SW 1271 (cell line): ENCODE measurements at regions not wholly inside any gene's neighbourhood (a gene's known extent, or its start where the extent isn't known, plus 50 kb on each side); places are given as distances from the start of the nearest gene placed in this dataset.
"Not testable (repeated sequence)": the region's sequence is repeated elsewhere in the genome, so short reads cannot be mapped to it uniquely, and the experiment has no call there.

ENCODE experiments used
- DNase-seq, 2 experiments: peaks; one replicate each; lab custom pipeline; 2025; lab: John Stamatoyannopoulos, UW

GRCh38 chr16:64297863-64298600, 823.8 kb downstream of the CDH11 start:
- no peak for DNase-seq

DNA sequence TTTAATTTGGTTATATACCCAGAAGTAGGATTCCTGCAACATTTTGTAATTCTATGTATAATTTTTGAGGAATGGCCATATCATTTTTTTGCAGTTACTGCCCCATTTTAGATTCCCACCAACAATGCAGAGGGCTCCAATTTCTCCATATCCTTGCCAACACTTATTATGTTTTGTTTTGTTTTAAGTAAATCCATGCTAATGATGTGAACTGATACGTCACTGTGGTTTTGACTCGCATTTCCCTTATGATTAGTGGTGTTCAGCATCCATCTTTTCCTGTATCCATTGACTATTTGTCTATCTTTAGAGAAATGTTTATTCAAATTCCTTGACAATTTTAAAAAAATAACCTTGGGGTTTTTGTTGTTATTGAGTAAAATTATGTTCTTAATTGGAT, 826.4 kb downstream of the CDH11 start:
- no peak for DNase-seq

DNA sequence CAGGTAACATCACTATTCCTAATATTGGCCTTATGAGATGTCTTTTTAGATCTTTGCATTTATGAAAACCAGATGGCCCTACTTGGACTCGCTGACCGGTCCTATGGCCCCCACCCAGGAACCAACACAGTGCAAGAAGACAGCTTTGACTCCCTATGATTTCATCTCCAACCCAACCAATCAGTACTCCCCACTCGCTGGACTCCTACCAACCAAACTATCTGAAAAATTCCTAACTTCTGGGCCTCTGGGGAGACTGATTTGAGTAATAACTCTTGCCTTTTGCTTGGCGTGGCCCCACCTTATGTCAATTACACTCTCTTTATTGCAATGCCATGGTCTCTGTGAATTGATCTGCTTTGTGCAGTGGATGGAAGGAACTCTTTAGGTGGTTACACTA, 828.9 kb downstream of the CDH11 start:
- no peak for DNase-seq

DNA sequence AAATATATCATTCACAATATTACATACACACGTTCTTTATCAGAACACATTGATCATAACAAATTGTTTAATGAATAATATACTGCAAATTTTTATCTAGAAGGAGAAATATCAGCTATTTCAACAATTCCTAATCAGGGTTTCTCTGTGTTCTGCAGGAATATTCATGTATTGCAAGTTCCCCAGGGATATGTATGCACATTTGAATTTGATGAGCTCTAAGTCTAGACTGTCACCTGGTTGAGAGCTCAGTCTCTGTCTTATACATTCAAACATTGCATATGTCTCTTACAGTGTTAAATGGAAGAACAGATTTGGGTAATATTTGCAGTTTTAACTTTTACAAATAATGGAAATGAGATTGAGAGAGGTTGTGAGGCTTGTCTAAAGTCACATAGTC, 829.7 kb downstream of the CDH11 start:
- DNase-seq = no peak

GRCh38 chr16:64290461-64290860, 831.4 kb downstream of the CDH11 start:
- no peak for DNase-seq

DNA sequence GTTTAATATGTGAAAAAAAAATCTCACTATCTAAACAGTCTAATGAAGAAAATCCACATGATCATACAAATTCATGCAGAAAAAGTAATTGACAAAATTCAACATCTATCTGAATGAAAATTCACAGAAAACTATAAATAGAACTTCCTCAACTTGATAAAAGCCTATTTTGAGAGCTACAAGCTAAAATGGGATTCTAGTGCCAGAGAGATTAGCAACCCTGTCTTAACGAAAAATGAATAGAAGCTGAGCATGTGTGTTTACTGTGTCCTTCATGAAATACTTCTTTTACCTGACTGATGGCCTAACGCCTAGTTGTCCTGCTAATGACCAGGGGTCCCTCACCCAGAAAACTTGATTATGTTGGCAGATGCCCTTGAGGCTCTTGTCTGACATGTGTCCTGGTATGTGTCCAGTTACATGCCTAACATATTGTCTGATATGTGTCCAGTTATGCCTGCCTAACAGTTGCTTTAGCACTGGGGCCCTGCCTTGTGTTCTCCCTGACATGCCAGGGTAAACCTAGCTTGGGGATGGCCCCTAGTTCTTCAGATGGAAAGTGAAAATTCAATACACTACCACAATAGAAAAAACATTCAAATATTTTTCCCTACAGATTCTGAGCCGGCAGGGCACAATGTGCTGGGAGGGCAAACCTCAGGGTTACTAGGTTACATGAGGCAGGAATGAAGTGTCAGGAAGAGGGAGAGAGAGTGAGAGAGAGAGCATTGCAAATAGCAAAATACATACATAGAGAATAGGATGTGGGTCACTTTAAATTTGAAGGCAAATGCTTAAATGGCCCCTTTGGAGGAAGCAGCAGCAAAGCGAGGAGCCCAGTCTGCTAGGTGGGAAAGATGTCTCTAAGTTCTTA, 834.0 kb downstream of the CDH11 start:
- DNase-seq = no peak

DNA sequence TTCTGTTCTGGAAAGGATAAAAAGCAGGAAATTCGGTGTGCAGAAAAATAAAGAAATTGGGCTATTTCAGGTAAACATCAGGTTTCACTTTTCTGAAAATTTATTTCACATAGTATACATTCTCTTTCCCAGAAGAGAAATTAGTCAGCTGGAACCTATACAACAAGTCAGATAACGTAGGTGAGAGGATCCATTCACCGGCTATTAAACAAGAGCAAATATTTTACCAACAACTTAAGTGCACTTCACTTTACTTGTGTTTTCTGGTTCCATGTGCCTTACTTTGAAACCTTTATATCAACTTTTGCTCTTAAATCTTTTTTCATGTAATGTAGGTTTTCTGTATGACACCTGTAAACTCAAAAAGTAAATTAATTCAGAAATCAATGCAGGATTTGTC, 839.7 kb downstream of the CDH11 start:
- no peak for DNase-seq

DNA sequence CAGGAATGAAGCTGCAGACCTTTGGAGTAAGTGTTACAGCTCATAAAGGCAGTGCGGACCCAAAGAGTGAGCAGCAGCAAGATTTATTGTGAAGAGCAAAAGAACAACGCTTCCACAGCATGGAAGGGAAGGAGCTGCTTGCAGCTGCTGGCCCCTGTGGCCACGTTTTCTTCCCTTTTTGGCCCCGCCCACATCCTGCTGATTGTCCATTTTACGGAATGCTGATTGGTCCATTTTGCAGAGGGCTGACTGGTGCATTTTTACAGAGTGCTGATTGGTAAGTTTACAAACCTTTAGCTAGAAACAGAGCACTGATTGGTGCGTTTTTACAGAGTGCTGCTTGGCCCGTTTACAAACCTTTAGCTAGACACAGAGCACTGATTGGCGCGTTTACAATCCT, 841.5 kb downstream of the CDH11 start:
- DNase-seq = no peak

GRCh38 chr16:64278196-64278595, 843.7 kb downstream of the CDH11 start:
- DNase-seq = no peak

DNA sequence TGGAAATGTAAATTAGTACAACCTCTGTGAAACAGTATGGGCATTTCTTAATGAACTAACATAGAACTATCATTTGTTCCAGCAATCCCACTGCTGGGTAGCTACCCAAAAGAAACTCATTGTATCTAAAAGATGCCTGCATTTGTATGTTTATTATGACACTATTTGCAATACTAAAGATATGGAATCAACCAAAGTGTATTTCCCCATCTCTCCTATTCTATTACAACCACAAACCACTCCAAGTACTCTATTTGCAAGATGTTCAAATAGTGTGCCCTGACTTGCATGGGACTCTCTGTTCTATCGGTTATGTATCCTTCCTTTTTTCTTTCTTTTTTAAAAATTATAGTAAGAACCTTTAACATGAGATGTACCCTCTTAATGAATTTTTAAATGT, 845.2 kb downstream of the CDH11 start:
- no peak for DNase-seq

GRCh38 chr16:64272028-64272427, 849.8 kb downstream of the CDH11 start:
- no peak for DNase-seq

DNA sequence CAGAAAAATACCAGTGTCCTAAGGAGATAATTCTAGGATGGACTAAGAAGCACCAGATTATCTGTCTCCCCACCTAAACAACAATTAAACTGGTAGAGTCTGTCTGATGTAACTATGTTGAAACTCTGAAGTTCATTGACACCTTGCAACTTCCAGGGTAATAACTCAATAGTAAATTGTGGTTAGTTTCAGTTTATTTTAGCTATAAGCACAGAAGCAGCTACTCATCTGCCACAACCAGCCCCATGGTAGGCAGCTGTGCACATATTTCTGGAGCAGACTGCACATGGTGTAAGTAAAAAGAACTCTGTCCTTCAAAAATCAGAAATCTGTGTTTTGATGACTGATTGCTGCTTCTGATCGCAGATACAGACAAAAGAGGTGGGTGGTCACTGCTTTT, 852.1 kb downstream of the CDH11 start:
- no peak for DNase-seq

- DNase-seq = no peak
Measured at GRCh38 chr16:64265756-64266155, 856.1 kb downstream of the CDH11 start.

DNA sequence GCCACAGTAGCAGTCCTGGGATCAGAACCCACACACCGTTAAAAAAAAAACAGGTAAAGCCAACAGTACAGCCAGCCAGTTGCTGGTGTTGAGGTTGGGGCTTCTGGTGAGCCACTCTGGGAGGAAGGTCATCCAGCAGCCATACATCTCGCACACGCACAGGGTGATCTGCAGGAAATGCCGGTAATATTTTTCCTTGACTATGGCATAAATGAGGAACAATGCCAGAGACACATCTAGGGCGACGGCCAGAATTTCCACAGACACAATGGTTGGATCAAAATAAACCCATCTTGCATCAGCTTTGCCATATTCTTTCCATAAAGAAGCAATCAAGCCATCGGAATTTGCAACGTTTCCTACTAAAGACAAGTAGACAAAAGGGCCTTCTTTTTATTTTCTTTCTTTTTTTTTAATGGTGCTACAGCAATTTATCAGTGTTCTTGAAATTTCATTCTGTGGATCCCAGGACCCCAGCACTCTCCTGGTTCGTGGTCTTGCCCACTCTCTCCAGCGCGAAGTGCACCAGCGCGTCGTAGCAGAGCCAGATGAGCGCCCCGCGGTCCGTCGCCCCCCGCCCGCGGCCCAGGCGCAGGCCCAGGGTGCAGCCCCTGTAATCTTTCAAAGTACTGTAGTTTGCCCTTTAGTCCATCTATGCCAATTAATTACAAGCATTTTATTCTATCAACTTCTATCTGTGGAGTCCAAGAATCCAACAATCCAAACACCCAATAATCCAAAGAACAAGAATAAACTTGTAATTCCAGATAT, 861.0 kb downstream of the CDH11 start:
- not testable (repeated sequence) for DNase-seq

GRCh38 chr16:64254443-64255367, 867.2 kb downstream of the CDH11 start:
- no peak for DNase-seq

GRCh38 chr16:64253525-64253924, 868.3 kb downstream of the CDH11 start:
- no peak for DNase-seq

DNA sequence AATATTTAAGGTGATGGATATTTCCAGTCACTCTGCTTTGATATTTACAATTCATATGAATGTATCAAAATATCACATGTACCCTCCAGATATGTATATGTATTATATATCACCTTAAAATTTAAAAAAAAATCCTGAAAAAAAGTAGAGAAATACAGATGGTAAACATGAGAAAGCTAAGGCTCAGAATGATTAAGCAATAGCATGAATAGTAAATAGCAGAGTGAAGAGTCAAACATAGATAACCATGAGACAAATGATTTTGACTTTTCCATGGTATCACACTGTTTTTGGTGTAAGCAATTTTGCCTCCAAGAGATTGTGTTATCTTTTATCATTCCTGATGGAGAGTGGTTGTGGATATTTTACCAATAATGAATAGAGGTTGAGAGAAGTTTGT, 868.8 kb downstream of the CDH11 start:
- DNase-seq = no peak

- no peak for DNase-seq
Measured at GRCh38 chr16:64251742-64252141, 870.1 kb downstream of the CDH11 start.

- no peak for DNase-seq
Measured at GRCh38 chr16:64250866-64251265, 871.0 kb downstream of the CDH11 start.

DNA sequence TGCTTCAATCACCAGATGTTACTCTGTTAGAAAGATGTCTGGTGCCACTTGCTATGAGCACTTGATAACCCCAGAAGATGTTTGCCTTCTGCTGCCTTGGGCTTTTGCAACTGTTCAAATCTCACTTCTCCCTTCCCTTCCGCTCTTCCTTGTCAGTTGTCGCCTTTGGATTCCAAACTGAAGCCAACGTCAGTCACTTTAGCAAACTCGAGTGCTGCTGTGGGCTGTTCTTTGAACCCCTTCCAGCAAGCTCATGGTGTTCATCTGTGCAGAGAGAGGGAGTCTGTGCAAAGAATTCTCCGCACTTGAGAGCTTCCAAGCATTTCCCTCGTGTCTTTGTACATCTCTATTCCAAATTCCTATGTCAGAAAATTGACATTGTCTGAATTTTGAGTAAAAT, 879.4 kb downstream of the CDH11 start:
- no peak for DNase-seq

- DNase-seq = no peak
Measured at GRCh38 chr16:64240586-64240985, 881.3 kb downstream of the CDH11 start.

GRCh38 chr16:64238571-64238970, 883.3 kb downstream of the CDH11 start:
- no peak for DNase-seq
